ENCODE measurements at regions not wholly inside any gene's neighbourhood (a gene's known extent, or its start where the extent isn't known, plus 50 kb on each side); places are given as distances from the start of the nearest gene placed in this dataset.

GRCh38 chr10:45552476-45552875, 120.1 kb downstream of the ZFAND4 start:
- Histone ChIP-seq H3K79me2 (ENCODE audit: control insufficient read depth, insufficient read depth, low read length) (peaks cover 10% of the 10 kb centered on the region), H2AFZ (ENCODE audit: low read depth, low read length) (no peak overlapping the region), H3K4me1 (replicated peaks in 1 of 2; ENCODE audit: control insufficient read depth in 2 of 2, insufficient read depth in 2 of 2, low read length in 2 of 2) (peaks cover 9 to 12% of the 10 kb centered on the region in 2 experiments; a peak in 4 of 5 replicates), H3K9me3 (replicated peaks; ENCODE audit: control insufficient read depth, insufficient read depth, low read depth, low read length) (no peaks in the 10 kb centered on the region), H3K27me3 (ENCODE audit: control insufficient read depth in 2 of 2, insufficient read depth in 2 of 2, low read length in 2 of 2) (no peaks in the 10 kb centered on the region), H3K4me3 (no peak overlapping the region), H3K4me2 (ENCODE audit: insufficient read depth, low read length) (no peak overlapping the region), H4K20me1 (replicated peaks; ENCODE audit: control insufficient read depth, insufficient read depth, low read length) (no peaks in the 10 kb centered on the region), H3K36me3 (ENCODE audit: control insufficient read depth, insufficient read depth, low read length) (no peaks in the 10 kb centered on the region), H3K9ac (ENCODE audit: insufficient read depth in 1 of 2, low read depth in 2 of 2, low read length in 2 of 2) (no peak overlapping the region), H3K27ac (ENCODE audit: extremely low read depth, low read depth, low read length) (no peak overlapping the region), H3K9me1 (ENCODE audit: control insufficient read depth, insufficient read depth, low read length) (no peaks in the 10 kb centered on the region)
- ATAC-seq (no peak), FAIRE-seq (no peak), DNase-seq (ENCODE audit: extremely low read depth in 1 of 4, low spot score in 3 of 4) (no peak)
- WGBS (ENCODE audit: insufficient coverage, low coverage, missing lambda C conversion rate): 86% methylated on average over 5 of the region's 5 CpGs
- in situ Hi-C loops (cut with MboI): no loop called here
- TF ChIP-seq ZZZ3 (IDR thresholded peaks at IDR 0.05) (no peak), USF1 (CRISPR knock-in tag; IDR thresholded peaks at IDR 0.05) (no peak), ARID2 (IDR thresholded peaks at IDR 0.05) (no peak), KDM2B (CRISPR knock-in tag; IDR thresholded peaks at IDR 0.05) (no peak), COPS2 (conservative IDR thresholded peaks at IDR 0.05) (no peak), CTBP1 (IDR thresholded peaks at IDR 0.05; ENCODE audit: borderline replicate concordance) (no peak), CSDE1 (IDR thresholded peaks at IDR 0.05) (no peak), RBM17 (IDR thresholded peaks at IDR 0.05; ENCODE audit: borderline replicate concordance, low read depth, low read length) (no peak), SIX5 (IDR thresholded peaks at IDR 0.05; ENCODE audit: borderline replicate concordance in 1 of 2, insufficient read depth in 1 of 2, low read depth in 1 of 2, low read length in 2 of 2) (no peak), ZBTB9 (CRISPR knock-in tag; IDR thresholded peaks at IDR 0.05) (no peak), ZNF184 (CRISPR knock-in tag; IDR thresholded peaks at IDR 0.05) (no peak), KDM4B (IDR thresholded peaks at IDR 0.05; ENCODE audit: borderline replicate concordance in 2 of 2, low read depth in 1 of 2) (no peak), ZFP91 (CRISPR knock-in tag; IDR thresholded peaks at IDR 0.05) (no peak), RHOXF2B (CRISPR knock-in tag; conservative IDR thresholded peaks at IDR 0.05) (no peak), ERF (CRISPR knock-in tag; IDR thresholded peaks at IDR 0.05) (no peak), POLR2B (IDR thresholded peaks at IDR 0.05; ENCODE audit: low read depth, partially characterized antibody) (no peak), PRDM10 (IDR thresholded peaks at IDR 0.05; ENCODE audit: partially characterized antibody) (no peak)
- no TSS peak for BruUV-seq (replicated peaks)
- POLR2A ChIA-PET: no interaction called here
- CTCF ChIA-PET (ENCODE audit: low intra/inter-chr PET ratio): no interaction called here
- intact Hi-C loops (cut with micrococcal nuclease): no loop called here

Measured in K562 (cell line).